Upper lobe of left lung (tissue), 4 donors: ENCODE measurements at regions not wholly inside any gene's neighbourhood (a gene's known extent, or its start where the extent isn't known, plus 50 kb on each side); places are given as distances from the start of the nearest gene placed in this dataset.

ENCODE experiments used
- EP300 ChIP-seq, 4 donors: sonication (generic); formaldehyde crosslinking; IDR thresholded peaks; one replicate each; pipeline ENCODE4 v1.5.1; 2017; ENCODE audit warnings: antibody characterized with exemption in 4 of 4, control low read depth in 2 of 4
- POLR2A ChIP-seq, 4 donors: fragments of 450-650 bp; IDR thresholded peaks; one replicate each; pipeline ENCODE4 v1.5.1; 2016 to 2017; ENCODE audit warnings: antibody characterized with exemption in 4 of 4, mild to moderate bottlenecking in 2 of 4
- TF ChIP-seq, protein P1 (sequence below), 6 experiments: fragments of 450-650 bp in 4 of 6; fragments of 200-600 bp in 2 of 6; sonication (generic) in 2 of 6; IDR thresholded peaks; one replicate each; pipeline ENCODE4 v1.5.1; 2016 to 2019; ENCODE audit warnings: antibody characterized with exemption in 6 of 6

DNA sequence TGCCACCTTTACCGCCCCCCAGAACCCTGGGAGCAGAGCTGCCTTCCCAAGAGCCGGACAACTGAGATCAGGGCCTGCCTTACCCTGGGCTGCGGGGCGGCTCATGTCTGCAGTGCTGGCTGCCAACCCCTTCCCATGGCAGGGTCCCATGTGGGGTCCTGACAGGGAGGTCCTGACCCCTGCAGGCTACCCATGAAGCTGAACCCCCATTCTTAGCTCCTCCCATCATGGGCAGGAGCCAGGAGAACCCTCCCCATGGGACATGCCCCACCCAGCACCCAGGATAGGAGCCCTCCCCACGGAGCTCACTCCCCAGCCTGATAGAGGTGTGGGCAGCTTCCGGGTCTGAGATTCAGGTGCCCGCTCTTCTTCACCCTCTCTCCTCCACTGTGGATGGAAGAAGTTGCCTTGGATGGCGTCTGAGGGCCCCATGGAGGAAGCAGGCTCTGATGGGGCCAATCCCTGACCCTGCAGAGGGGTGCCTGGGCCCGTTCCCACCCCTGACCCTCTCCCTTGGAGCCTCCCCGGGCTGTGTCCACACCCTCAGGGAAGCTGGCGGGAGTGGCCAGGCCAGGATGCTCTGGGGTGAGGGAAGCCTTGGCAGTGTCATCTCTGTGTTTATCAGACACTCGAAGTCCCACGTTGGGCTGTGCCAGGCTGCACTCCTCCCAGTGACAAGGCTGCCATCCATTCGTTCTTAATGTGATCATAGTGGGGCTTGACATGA lies 1508.2 kb downstream of the BRD1 start:
- TF ChIP-seq, protein P1, sequence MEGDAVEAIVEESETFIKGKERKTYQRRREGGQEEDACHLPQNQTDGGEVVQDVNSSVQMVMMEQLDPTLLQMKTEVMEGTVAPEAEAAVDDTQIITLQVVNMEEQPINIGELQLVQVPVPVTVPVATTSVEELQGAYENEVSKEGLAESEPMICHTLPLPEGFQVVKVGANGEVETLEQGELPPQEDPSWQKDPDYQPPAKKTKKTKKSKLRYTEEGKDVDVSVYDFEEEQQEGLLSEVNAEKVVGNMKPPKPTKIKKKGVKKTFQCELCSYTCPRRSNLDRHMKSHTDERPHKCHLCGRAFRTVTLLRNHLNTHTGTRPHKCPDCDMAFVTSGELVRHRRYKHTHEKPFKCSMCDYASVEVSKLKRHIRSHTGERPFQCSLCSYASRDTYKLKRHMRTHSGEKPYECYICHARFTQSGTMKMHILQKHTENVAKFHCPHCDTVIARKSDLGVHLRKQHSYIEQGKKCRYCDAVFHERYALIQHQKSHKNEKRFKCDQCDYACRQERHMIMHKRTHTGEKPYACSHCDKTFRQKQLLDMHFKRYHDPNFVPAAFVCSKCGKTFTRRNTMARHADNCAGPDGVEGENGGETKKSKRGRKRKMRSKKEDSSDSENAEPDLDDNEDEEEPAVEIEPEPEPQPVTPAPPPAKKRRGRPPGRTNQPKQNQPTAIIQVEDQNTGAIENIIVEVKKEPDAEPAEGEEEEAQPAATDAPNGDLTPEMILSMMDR (IDR thresholded peaks at IDR 0.05), result no peak
- TF ChIP-seq EP300 (IDR thresholded peaks at IDR 0.05), result no peak
- no peak for TF ChIP-seq POLR2A (IDR thresholded peaks at IDR 0.05)
